ENCODE measurements at regions not wholly inside any gene's neighbourhood (a gene's known extent, or its start where the extent isn't known, plus 50 kb on each side); places are given as distances from the start of the nearest gene placed in this dataset.

- TF ChIP-seq EGR1 (IDR thresholded peaks at IDR 0.05; ENCODE audit: low read depth), result no peak
These were observed 175.0 kb upstream of the NUDT4 start (continued) for GRCh38 chr12:93202688-93203087.

GRCh38 chr12:93203361-93203760, 174.4 kb upstream of the NUDT4 start:
- Histone ChIP-seq H3K4me3 (replicated peaks in 1 of 2; ENCODE audit: low read depth in 1 of 2, low read length in 2 of 2) (no peak overlapping the region), H3K4me2 (ENCODE audit: low read length) (no peak overlapping the region), H3K9ac (ENCODE audit: low read length) (no peak overlapping the region), H3K9me2 (ENCODE audit: insufficient read depth) (peaks cover 3% of the 10 kb centered on the region; the same call in 1 of the 2 replicates), H4K20me1 (ENCODE audit: insufficient read depth) (no peaks in the 10 kb centered on the region), H3K27me3 (ENCODE audit: insufficient read depth, low read length) (no peaks in the 10 kb centered on the region), H3K9me3 (ENCODE audit: control insufficient read depth in 1 of 2, insufficient read depth in 1 of 2, low read depth in 1 of 2, low read length in 2 of 2) (no peaks in the 10 kb centered on the region), H3K4me1 (ENCODE audit: control insufficient read depth in 1 of 2, insufficient read depth in 2 of 2, low read length in 2 of 2) (peaks cover 0 to 4% of the 10 kb centered on the region in 2 experiments; a peak in 2 of 4 replicates), H3K27ac (ENCODE audit: low read depth, low read length) (no peak overlapping the region), H3K79me2 (ENCODE audit: insufficient read depth, low read length) (no peaks in the 10 kb centered on the region), H2AFZ (ENCODE audit: low read depth, low read length, poor library complexity, severe bottlenecking) (no peak overlapping the region), H3K36me3 (ENCODE audit: control insufficient read depth in 1 of 2, insufficient read depth in 2 of 2, low read length in 2 of 2) (no peaks in the 10 kb centered on the region)
- no peak for DNase-seq (ENCODE audit: low read depth, low spot score)
- TF ChIP-seq EZH2 (IDR thresholded peaks at IDR 0.05), result no peak
- no peak for TF ChIP-seq CBX3 (IDR thresholded peaks at IDR 0.05; ENCODE audit: low read depth)
- no peak for TF ChIP-seq ATF3 (IDR thresholded peaks at IDR 0.05)
- no peak for TF ChIP-seq RAD21 (IDR thresholded peaks at IDR 0.05; ENCODE audit: low read depth)
- no peak for TF ChIP-seq REST (IDR thresholded peaks at IDR 0.05; ENCODE audit: low read depth)
- no peak for TF ChIP-seq CEBPB (IDR thresholded peaks at IDR 0.05; ENCODE audit: low read depth)
- no peak for TF ChIP-seq TCF7L2 (IDR thresholded peaks at IDR 0.05; ENCODE audit: borderline replicate concordance, extremely low read depth, insufficient read depth, insufficient read length)
- TF ChIP-seq SP1 (IDR thresholded peaks at IDR 0.05; ENCODE audit: low read depth), result no peak
- no peak for TF ChIP-seq POLR2AphosphoS5 (IDR thresholded peaks at IDR 0.05; ENCODE audit: low read depth, low read length)
- no peak for TF ChIP-seq ZBTB33 (IDR thresholded peaks at IDR 0.05; ENCODE audit: extremely low read depth, insufficient replicate concordance, low read length)
- no peak for TF ChIP-seq ZNF274 (IDR thresholded peaks at IDR 0.05; ENCODE audit: low read depth, low read length)
- TF ChIP-seq JUND (IDR thresholded peaks at IDR 0.05), result no peak
- no peak for TF ChIP-seq EGR1 (IDR thresholded peaks at IDR 0.05; ENCODE audit: low read depth)
- no peak for TF ChIP-seq MAX (IDR thresholded peaks at IDR 0.05)
- no peak for TF ChIP-seq ZFX (IDR thresholded peaks at IDR 0.05)
- no peak for TF ChIP-seq POLR2A (IDR thresholded peaks at IDR 0.05; ENCODE audit: borderline replicate concordance, extremely low read depth, insufficient read depth, insufficient read length)
- ChIA-PET RAD21 (ENCODE audit: low non-redundant PET in 1 of 2, low total read pairs in 2 of 2, uncharacterized antibody in 2 of 2, unreplicated experiment in 2 of 2) (no interaction called here), POLR2A (no interaction called here), CTCF (no interaction called here)
- intact Hi-C loops (cut with micrococcal nuclease), result no loop called here
- BruUV-seq (replicated peaks), result no TSS peak
- ATAC-seq, result no peak
